BE2C (cell line): ENCODE measurements at regions not wholly inside any gene's neighbourhood (a gene's known extent, or its start where the extent isn't known, plus 50 kb on each side); places are given as distances from the start of the nearest gene placed in this dataset.

ENCODE experiments used
- DNase-seq: peaks from one replicate; pipeline ENCODE4 v3.0.0-alpha.2; 2020
- H3K27me3 ChIP-seq: fragments of 250-450 bp; sonication (Bioruptor Pico); 2 replicates; pipeline ENCODE4 v1.5.1; 2020; ENCODE audit warnings: mild to moderate bottlenecking
- H3K36me3 ChIP-seq: fragments of 250-450 bp; sonication (Bioruptor Pico); 2 replicates; pipeline ENCODE4 v1.5.1; 2020; ENCODE audit warnings: mild to moderate bottlenecking
- H3K4me1 ChIP-seq: fragments of 250-450 bp; sonication (Bioruptor Pico); 2 replicates; pipeline ENCODE4 v1.5.1; 2020
- H3K4me3 ChIP-seq: 2 replicates; pipeline ENCODE4 v1.5.1; 2011; ENCODE audit warnings: low read depth, low read length
- H3K9me3 ChIP-seq: fragments of 250-450 bp; sonication (Bioruptor Pico); 2 replicates; pipeline ENCODE4 v1.5.1; 2020
- CTCF ChIP-seq: IDR thresholded peaks from 2 replicates; pipeline ENCODE4 v1.5.1; 2012; ENCODE audit warnings: mild to moderate bottlenecking, low read depth, low read length

- no peaks in the 10 kb centered on the region for H3K36me3 ChIP-seq
- no peaks in the 10 kb centered on the region for H3K27me3 ChIP-seq
- no peak for DNase-seq
- peaks cover 37% of the 10 kb centered on the region for H3K4me1 ChIP-seq
- no peaks in the 10 kb centered on the region for H3K9me3 ChIP-seq
- TF ChIP-seq CTCF: no peak
- H3K4me3 ChIP-seq: no peak overlapping the region
Observed at GRCh38 chr1:234729561-234730474, 119.8 kb upstream of the IRF2BP2 start.

- H3K4me1 ChIP-seq: peaks cover 41% of the 10 kb centered on the region
- no peaks in the 10 kb centered on the region for H3K27me3 ChIP-seq
- H3K9me3 ChIP-seq: no peaks in the 10 kb centered on the region
- TF ChIP-seq CTCF: no peak
- no peak overlapping the region for H3K4me3 ChIP-seq
- no peaks in the 10 kb centered on the region for H3K36me3 ChIP-seq
- no peak for DNase-seq
Observed at GRCh38 chr1:234728740-234729139, 118.8 kb upstream of the IRF2BP2 start.

- Histone ChIP-seq H3K36me3 (no peaks in the 10 kb centered on the region), H3K4me1 (peaks cover 49% of the 10 kb centered on the region), H3K4me3 (no peak overlapping the region), H3K9me3 (no peaks in the 10 kb centered on the region), H3K27me3 (no peaks in the 10 kb centered on the region)
- no peak for DNase-seq
- TF ChIP-seq CTCF: no peak
Observed at GRCh38 chr1:234727018-234727940, 117.3 kb upstream of the IRF2BP2 start.

GRCh38 chr1:234726359-234726943 lies 116.5 kb upstream of the IRF2BP2 start:
- no peak overlapping the region for H3K4me3 ChIP-seq
- H3K9me3 ChIP-seq: no peaks in the 10 kb centered on the region
- TF ChIP-seq CTCF: no peak
- DNase-seq: no peak
- H3K36me3 ChIP-seq: no peaks in the 10 kb centered on the region
- H3K4me1 ChIP-seq: peaks cover 57% of the 10 kb centered on the region
- no peaks in the 10 kb centered on the region for H3K27me3 ChIP-seq

GRCh38 chr1:234725177-234726132 lies 115.5 kb upstream of the IRF2BP2 start:
- Histone ChIP-seq H3K36me3 (no peaks in the 10 kb centered on the region), H3K4me3 (peak overlapping the region; percentile 47), H3K9me3 (no peaks in the 10 kb centered on the region), H3K27me3 (no peaks in the 10 kb centered on the region), H3K4me1 (peaks cover 52% of the 10 kb centered on the region)
- DNase-seq: no peak
- no peak for TF ChIP-seq CTCF
